GM12878 (cell line): ENCODE measurements at regions not wholly inside any gene's neighbourhood (a gene's known extent, or its start where the extent isn't known, plus 50 kb on each side); places are given as distances from the start of the nearest gene placed in this dataset.

ENCODE experiments used
- ATAC-seq: fragments of 200-7000 bp; cut with Tn5 transposase; 3 replicates; pipeline ENCODE4 v1.9.1; 2020; ENCODE audit warnings: mild to moderate bottlenecking, moderate library complexity
- BruUV-seq: library from RNA; stranded (reverse); fragments of 400-500 nt; replicated peaks from 2 replicates; lab custom pipeline; 2021; lab: Mats Ljungman, UMichigan
- CTCF ChIA-PET: fragments of 300-600 bp; sonication (Branson Sonifier 250); formaldehyde crosslinking; extraction: SDS; loops from one replicate; lab custom pipeline; 2021; ENCODE audit warnings: inconsistent platforms; lab: Yijun Ruan, JAX
- POLR2A ChIA-PET: fragments of 350-600 bp; formaldehyde crosslinking; extraction: SDS; loops from one replicate; lab custom pipeline; 2021; ENCODE audit warnings: inconsistent platforms; lab: Charles Lee
- RAD21 ChIA-PET: fragments of 300-600 bp; sonication (Branson Sonifier 250); formaldehyde crosslinking; loops from one replicate; lab custom pipeline; 2023; ENCODE audit warnings: antibody characterized with exemption; ENCODE audit not compliant: unreplicated experiment; lab: Charles Lee
- SMC1A ChIA-PET: fragments of 300-600 bp; sonication (Branson Sonifier 250); formaldehyde crosslinking; loops from one replicate; lab custom pipeline; 2023; ENCODE audit not compliant: unreplicated experiment, uncharacterized antibody; lab: Charles Lee
- DNase-seq: peaks from one replicate; pipeline ENCODE4 v3.0.0-alpha.2; 2011; ENCODE audit warnings: low read depth, low spot score
- FAIRE-seq: peaks from 3 replicates; lab custom pipeline; 2011; peaks lifted over from hg19 to GRCh38; lab: Jason Lieb, UNC
- H2AFZ ChIP-seq: 2 replicates; pipeline ENCODE4 v1.6.0; 2011; ENCODE audit warnings: low read depth, low read length, control low read depth; ENCODE audit not compliant: control insufficient read depth
- H3K27ac ChIP-seq: 2 replicates; pipeline ENCODE4 v1.5.1; 2011; ENCODE audit warnings: control low read depth; ENCODE audit not compliant: control insufficient read depth, insufficient read depth
- H3K27me3 ChIP-seq, 2 experiments: replicated peaks in 1 of 2; 2 replicates each; pipeline versions ENCODE4 v1.6.0 to v1.6.1; 2011; ENCODE audit warnings: low read length in 1 of 2; ENCODE audit not compliant: control insufficient read depth in 2 of 2, insufficient read depth in 2 of 2
- H3K36me3 ChIP-seq, 2 experiments: 2 replicates each; pipeline ENCODE4 v1.5.1; 2011; ENCODE audit warnings: low read length in 1 of 2; ENCODE audit not compliant: control insufficient read depth in 2 of 2, insufficient read depth in 2 of 2
- H3K4me1 ChIP-seq: 2 replicates; pipeline ENCODE4 v1.6.1; 2011; ENCODE audit warnings: mild to moderate bottlenecking, low read length, moderate library complexity, mixed read lengths; ENCODE audit not compliant: control insufficient read depth, insufficient read depth
- H3K4me2 ChIP-seq: 2 replicates; pipeline ENCODE4 v1.6.0; 2011; ENCODE audit warnings: control low read depth; ENCODE audit not compliant: control insufficient read depth, insufficient read depth
- H3K4me3 ChIP-seq: fragments of 200-600 bp; sonication (generic); 2 replicates; pipeline ENCODE4 v1.5.1; 2016
- H3K79me2 ChIP-seq: 2 replicates; pipeline ENCODE4 v1.6.0; 2011; ENCODE audit warnings: low read length; ENCODE audit not compliant: control insufficient read depth, insufficient read depth
- H3K9ac ChIP-seq: 2 replicates; pipeline ENCODE4 v1.8.0; 2011; ENCODE audit warnings: low read length, control low read depth, mixed read lengths; ENCODE audit not compliant: control insufficient read depth, insufficient read depth
- H3K9me3 ChIP-seq: replicated peaks from 3 replicates; pipeline ENCODE4 v1.5.1; 2011; ENCODE audit warnings: mild to moderate bottlenecking, low read length; ENCODE audit not compliant: control insufficient read depth, insufficient read depth
- H4K20me1 ChIP-seq: 2 replicates; pipeline ENCODE4 v1.6.0; 2011; ENCODE audit not compliant: control insufficient read depth, insufficient read depth
- HDAC6 ChIP-seq: fragments of 200-600 bp; sonication (generic); IDR thresholded peaks from one replicate; pipeline ENCODE4 v1.8.0; 2017; ENCODE audit warnings: antibody characterized with exemption; ENCODE audit not compliant: unreplicated experiment
- SMARCA5 ChIP-seq: fragments of 450-650 bp; IDR thresholded peaks from 2 replicates; pipeline ENCODE4 v1.6.1; 2017; ENCODE audit warnings: mild to moderate bottlenecking
- SREBF1 ChIP-seq: IDR thresholded peaks from 2 replicates; pipeline ENCODE4 v1.6.1; 2012; ENCODE audit warnings: mild to moderate bottlenecking, low read length
- WGBS: methylation state at CpG from one replicate; pipeline ENCODE4 v1.1.6; 2016; ENCODE audit warnings: low lambda C conversion rate; ENCODE audit not compliant: insufficient replicate concordance, insufficient coverage; ENCODE audit errors: missing lambda C conversion rate; 5-methylcytosine and 5-hydroxymethylcytosine counted together
- in situ Hi-C: fragments of 300-500 bp; cut with MboI; formaldehyde crosslinking; loops from 9 replicates; pipeline ENCODE4 v1.14.3; 2018; ENCODE audit warnings: mixed read lengths
- intact Hi-C: fragments of 100-400 bp; cut with micrococcal nuclease; formaldehyde crosslinking; loops from one replicate; pipeline ENCODE4 v1.14.2; 2022; ENCODE audit not compliant: unreplicated experiment
- TF ChIP-seq, protein P1 (sequence below): IDR thresholded peaks from 2 replicates; pipeline ENCODE4 v1.6.1; 2012; ENCODE audit warnings: mild to moderate bottlenecking, low read depth, low read length

DNA sequence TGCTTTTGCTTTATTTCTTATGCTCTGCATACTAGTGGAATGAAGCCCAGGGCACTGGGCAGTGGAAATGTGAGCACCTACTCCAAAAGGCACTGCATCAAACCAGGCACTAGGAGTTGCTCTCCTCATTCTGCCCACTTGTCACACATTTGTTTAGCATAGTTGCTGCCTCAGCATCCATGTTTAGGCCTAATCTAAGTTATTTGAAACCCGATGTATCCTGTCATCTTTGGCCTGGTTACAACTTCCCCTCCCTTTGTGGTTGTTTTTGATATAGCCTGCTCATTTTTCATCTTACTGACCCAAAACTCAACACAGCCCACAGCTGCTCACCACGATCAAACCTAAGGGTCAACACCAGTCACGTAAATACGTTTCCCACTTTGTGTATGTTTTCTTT lies 82.2 kb upstream of the SELENOK start (continued):
- TF ChIP-seq SREBF1 (no peak), SMARCA5 (no peak)
- TF ChIP-seq, all 136 proteins: peak for 0

DNA sequence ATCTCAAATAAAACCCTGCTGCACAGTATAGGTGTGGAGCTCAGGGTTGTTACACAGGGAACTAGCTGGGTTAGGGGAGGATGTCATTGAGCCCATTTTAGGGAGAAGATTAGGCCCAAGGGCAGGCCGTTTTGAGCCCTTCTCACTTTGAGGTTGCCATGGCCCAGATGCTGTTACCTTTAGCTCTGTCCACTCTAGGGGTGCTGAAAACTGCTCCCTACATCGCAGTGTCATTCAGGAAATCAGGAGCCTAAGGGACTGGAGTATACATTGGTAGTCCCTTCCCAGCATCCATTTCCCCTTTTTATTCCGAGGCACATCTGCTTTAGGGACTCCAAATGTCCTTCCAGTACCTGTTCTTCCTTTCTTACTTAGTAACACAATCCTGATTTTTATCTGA lies 79.0 kb upstream of the SELENOK start:
- no peaks in the 10 kb centered on the region for H3K36me3 ChIP-seq
- TF ChIP-seq HDAC6: no peak
- TF ChIP-seq, protein P1, sequence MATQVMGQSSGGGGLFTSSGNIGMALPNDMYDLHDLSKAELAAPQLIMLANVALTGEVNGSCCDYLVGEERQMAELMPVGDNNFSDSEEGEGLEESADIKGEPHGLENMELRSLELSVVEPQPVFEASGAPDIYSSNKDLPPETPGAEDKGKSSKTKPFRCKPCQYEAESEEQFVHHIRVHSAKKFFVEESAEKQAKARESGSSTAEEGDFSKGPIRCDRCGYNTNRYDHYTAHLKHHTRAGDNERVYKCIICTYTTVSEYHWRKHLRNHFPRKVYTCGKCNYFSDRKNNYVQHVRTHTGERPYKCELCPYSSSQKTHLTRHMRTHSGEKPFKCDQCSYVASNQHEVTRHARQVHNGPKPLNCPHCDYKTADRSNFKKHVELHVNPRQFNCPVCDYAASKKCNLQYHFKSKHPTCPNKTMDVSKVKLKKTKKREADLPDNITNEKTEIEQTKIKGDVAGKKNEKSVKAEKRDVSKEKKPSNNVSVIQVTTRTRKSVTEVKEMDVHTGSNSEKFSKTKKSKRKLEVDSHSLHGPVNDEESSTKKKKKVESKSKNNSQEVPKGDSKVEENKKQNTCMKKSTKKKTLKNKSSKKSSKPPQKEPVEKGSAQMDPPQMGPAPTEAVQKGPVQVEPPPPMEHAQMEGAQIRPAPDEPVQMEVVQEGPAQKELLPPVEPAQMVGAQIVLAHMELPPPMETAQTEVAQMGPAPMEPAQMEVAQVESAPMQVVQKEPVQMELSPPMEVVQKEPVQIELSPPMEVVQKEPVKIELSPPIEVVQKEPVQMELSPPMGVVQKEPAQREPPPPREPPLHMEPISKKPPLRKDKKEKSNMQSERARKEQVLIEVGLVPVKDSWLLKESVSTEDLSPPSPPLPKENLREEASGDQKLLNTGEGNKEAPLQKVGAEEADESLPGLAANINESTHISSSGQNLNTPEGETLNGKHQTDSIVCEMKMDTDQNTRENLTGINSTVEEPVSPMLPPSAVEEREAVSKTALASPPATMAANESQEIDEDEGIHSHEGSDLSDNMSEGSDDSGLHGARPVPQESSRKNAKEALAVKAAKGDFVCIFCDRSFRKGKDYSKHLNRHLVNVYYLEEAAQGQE: peak; percentile 72
- H3K9me3 ChIP-seq: no peaks in the 10 kb centered on the region; the same call in 2 of the 3 replicates
- H4K20me1 ChIP-seq: no peaks in the 10 kb centered on the region
- SMC1A ChIA-PET: no interaction called here
- H3K4me1 ChIP-seq: no peaks in the 10 kb centered on the region
- H3K27me3 ChIP-seq: no peaks in the 10 kb centered on the region
- H3K27ac ChIP-seq: no peak overlapping the region
- intact Hi-C loops: no loop called here
- FAIRE-seq (no peak), ATAC-seq (no peak), DNase-seq (no peak)
- RAD21 ChIA-PET: no interaction called here
- in situ Hi-C loops: no loop called here
- no peaks in the 10 kb centered on the region for H3K79me2 ChIP-seq
- H3K4me2 ChIP-seq: no peak overlapping the region
- no TSS peak for BruUV-seq
- POLR2A ChIA-PET: no interaction called here
- H3K4me3 ChIP-seq: no peak overlapping the region
- 0% methylated on average over 3 of the region's 3 CpGs for WGBS
- no peak overlapping the region for H2AFZ ChIP-seq
- H3K9ac ChIP-seq: no peak overlapping the region
- CTCF ChIA-PET: no interaction called here
